GM12892 (cell line): ENCODE measurements at regions not wholly inside any gene's neighbourhood (a gene's known extent, or its start where the extent isn't known, plus 50 kb on each side); places are given as distances from the start of the nearest gene placed in this dataset.

ENCODE experiments used
- POLR2A ChIP-seq: IDR thresholded peaks from 2 replicates; pipeline ENCODE4 v1.6.1; 2011; ENCODE audit warnings: low read depth, low read length, control low read depth
- POLR2AphosphoS5 ChIP-seq: IDR thresholded peaks from 2 replicates; pipeline ENCODE4 v1.6.1; 2011; ENCODE audit warnings: low read depth, low read length, control low read depth

DNA sequence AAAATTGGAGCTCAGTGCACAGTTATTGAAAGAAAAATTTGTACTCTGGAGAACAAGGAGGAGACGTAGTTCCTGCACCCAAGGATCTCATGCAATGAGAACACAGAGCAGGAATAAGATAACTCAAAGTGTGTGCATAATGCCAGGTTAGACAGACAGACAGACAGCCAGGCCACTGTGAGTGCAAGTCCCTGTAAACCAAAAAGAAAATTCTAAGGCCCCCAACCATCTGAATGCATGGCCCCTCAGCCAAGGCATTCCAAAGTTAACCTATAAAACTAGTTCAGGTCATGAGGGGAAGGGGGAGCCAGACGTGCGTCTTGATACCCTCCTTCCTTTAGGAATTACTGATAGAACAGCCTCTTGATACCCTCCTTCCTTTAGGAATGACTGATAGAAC lies 94.5 kb upstream of the ENPP6 start:
- TF ChIP-seq POLR2AphosphoS5 (no peak), POLR2A (no peak)
